Bronchial epithelial cell (primary cell): ENCODE measurements at regions not wholly inside any gene's neighbourhood (a gene's known extent, or its start where the extent isn't known, plus 50 kb on each side); places are given as distances from the start of the nearest gene placed in this dataset.
"Not testable (repeated sequence)": the region's sequence is repeated elsewhere in the genome, so short reads cannot be mapped to it uniquely, and the experiment has no call there.

Source experiments
- DNase-seq: peaks from one replicate; pipeline ENCODE4 v3.0.0-alpha.2; 2010; ENCODE audit warnings: low read depth
- FAIRE-seq: peaks from 2 replicates; lab custom pipeline; 2011; peaks lifted over from hg19 to GRCh38; lab: Jason Lieb, UNC
- H3K27me3 ChIP-seq: 2 replicates; pipeline ENCODE4 v1.5.1; 2011; ENCODE audit warnings: low read length; ENCODE audit not compliant: control insufficient read depth, insufficient read depth
- H3K36me3 ChIP-seq: 2 replicates; pipeline ENCODE4 v1.5.1; 2011; ENCODE audit warnings: low read length; ENCODE audit not compliant: control insufficient read depth, insufficient read depth
- H3K4me3 ChIP-seq: 2 replicates; pipeline ENCODE4 v1.5.1; 2011; ENCODE audit warnings: mild to moderate bottlenecking, low read depth, low read length, control low read depth
- CTCF ChIP-seq: IDR thresholded peaks from 2 replicates; pipeline ENCODE4 v1.5.1; 2011; ENCODE audit warnings: mild to moderate bottlenecking, moderate library complexity, low read length, control low read depth, inconsistent platforms; ENCODE audit not compliant: insufficient read depth, severe bottlenecking

DNA sequence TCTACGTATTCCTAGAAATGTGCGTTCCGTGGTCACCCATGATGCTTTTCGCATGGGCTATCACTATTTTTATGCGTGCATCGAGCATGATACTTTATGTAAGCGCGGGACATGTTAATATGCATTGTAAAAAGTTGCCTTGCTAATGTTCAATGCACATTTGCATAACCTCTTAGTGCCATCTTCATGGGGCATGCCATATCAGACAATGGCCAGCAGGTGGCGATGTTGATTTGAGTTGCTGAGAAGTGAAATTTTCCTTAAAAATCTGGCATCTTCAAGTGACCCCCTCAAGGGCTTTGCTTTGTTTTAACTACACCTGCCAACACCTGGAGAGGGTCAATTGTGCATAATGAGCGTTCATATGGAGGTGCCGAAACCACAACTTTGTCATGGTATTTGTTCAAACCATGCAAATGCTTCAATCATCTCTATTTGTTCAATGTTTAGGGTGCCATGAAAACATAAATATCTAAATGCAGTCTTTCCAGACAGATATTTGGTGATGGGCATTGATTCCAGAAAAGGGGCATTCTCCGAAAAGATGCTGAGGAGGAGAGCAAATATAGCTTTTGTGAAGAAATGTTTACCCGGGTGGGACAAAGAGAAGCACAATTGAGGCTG, 833.9 kb upstream of the PRKX start:
- H3K36me3 ChIP-seq = no peaks in the 10 kb centered on the region
- DNase-seq (peak; percentile 16), FAIRE-seq (no peak)
- H3K4me3 ChIP-seq = no peak overlapping the region
- H3K27me3 ChIP-seq = no peaks in the 10 kb centered on the region
- peak; percentile 61 for TF ChIP-seq CTCF

GRCh38 chrX:4546178-4546577, 832.7 kb upstream of the PRKX start:
- FAIRE-seq, DNase-seq, H3K36me3 ChIP-seq, H3K4me3 ChIP-seq, H3K27me3 ChIP-seq: not testable (repeated sequence)

DNA sequence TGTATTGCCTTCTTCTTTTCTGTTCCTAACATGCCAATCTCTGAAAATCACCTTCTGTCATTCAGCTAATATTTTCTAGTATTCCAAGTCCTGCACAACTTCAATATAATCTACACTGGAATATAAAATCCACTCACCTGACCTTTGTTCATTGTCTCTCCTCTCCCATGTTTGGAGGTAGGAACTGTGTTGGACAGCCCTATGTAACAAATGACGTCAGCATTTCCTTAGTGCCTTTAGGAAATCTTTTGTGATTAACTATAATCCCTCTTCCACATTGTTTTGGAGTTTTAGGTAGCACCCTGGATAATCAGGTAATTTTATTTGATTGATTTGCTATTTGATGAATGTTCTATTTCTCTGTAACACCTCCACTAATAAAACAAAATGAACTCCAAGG, 814.8 kb upstream of the PRKX start:
- no peak for TF ChIP-seq CTCF
- H3K4me3 ChIP-seq = no peak overlapping the region
- no peaks in the 10 kb centered on the region for H3K36me3 ChIP-seq
- H3K27me3 ChIP-seq = no peaks in the 10 kb centered on the region
- DNase-seq (no peak), FAIRE-seq (no peak)

DNA sequence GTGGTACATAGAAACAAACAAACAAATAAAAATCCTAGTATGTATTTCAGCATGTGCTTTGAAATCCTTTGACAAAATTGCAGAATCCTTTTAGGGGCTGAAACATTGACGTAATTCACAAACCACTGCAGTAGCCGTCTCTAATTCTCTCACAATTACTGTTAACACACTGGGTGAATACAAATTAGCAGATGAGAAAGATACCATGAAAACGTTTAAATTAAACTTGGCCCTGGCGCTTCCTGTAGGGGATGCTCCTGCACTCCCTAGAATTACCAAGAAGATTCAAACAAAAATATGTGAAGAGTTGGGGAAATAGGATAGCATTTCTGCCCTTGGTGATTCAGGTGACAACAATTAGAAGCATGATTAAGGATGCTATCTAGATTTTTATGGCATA, 772.5 kb upstream of the PRKX start:
- H3K27me3 ChIP-seq = no peaks in the 10 kb centered on the region
- no peak overlapping the region for H3K4me3 ChIP-seq
- TF ChIP-seq CTCF = no peak
- no peak for DNase-seq
- no peaks in the 10 kb centered on the region for H3K36me3 ChIP-seq
- FAIRE-seq = no peak

GRCh38 chrX:4484266-4484665, 770.8 kb upstream of the PRKX start:
- H3K36me3 ChIP-seq = no peaks in the 10 kb centered on the region
- no peak for DNase-seq
- TF ChIP-seq CTCF = no peak
- no peak overlapping the region for H3K4me3 ChIP-seq
- H3K27me3 ChIP-seq = no peaks in the 10 kb centered on the region
- FAIRE-seq = no peak

GRCh38 chrX:4451591-4451990, 738.1 kb upstream of the PRKX start:
- TF ChIP-seq CTCF = no peak
- FAIRE-seq (no peak), DNase-seq (no peak)
- Histone ChIP-seq H3K4me3 (no peak overlapping the region), H3K36me3 (no peaks in the 10 kb centered on the region), H3K27me3 (no peaks in the 10 kb centered on the region)
